GM19438 (cell line): ENCODE measurements at regions not wholly inside any gene's neighbourhood (a gene's known extent, or its start where the extent isn't known, plus 50 kb on each side); places are given as distances from the start of the nearest gene placed in this dataset.
"Not testable (repeated sequence)": the region's sequence is repeated elsewhere in the genome, so short reads cannot be mapped to it uniquely, and the experiment has no call there.

Source experiments
- ATAC-seq: cut with Tn5 transposase; IDR thresholded peaks from one replicate; pipeline ENCODE4 v1.9.1; 2021; ENCODE audit warnings: low read depth; ENCODE audit not compliant: unreplicated experiment

DNA sequence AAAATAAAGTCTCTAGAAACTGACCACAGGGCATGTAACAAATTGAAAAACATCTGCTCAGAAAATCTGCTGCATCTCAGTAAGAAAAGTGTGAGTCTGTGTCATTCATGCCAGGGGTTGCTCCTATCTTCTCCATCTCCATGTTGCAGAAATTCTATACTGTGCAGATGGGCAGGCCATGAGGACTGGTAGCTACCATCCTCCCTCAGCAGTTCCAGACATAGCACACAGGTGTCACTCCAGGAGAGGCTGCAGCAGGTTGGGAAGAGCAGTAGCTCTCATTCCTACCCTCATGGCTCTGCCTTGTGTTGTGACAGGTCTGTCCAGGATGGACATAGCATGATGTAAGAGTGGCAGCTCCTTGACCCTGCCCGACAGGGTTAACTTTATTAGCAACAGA lies 173.4 kb downstream of the NDUFS4 start:
- ATAC-seq = no peak

DNA sequence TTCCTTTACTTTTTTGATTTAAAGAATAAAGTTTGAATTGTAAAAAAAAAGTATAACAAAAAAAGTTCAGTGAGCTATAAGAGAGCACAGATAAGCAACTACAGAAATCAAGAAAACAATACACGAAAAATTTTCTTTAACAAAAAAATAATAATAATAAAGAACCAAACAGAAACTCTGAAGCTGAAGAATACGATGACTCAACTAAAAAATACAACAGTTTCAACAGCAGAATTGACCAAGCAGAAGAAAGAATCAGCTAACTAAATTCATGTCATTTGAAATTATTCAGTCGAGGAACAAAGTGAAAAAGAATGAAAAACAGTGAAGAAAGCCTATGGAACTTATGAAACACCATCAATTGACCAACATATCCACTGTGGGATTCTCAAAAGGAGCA lies 177.7 kb downstream of the NDUFS4 start:
- ATAC-seq = no peak

DNA sequence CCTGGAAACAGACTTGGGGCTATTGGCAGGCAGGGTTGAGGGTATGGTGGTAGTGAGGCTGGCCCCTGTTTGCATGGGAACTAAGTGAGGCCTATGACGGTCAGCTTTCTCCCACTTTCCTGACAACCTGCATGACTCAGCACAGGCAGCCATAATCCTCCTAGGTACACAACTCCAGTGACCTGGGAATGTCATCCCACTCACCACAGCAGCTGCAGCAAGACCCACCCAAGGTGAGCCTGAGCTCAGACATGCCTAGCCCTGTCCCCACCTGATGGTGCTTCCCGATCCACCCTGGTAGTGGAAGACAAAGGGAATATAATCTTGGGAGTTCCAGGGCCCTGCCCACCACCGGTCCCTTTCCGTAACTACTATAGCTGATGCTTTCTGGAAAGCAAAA lies 178.7 kb downstream of the NDUFS4 start:
- ATAC-seq = no peak

DNA sequence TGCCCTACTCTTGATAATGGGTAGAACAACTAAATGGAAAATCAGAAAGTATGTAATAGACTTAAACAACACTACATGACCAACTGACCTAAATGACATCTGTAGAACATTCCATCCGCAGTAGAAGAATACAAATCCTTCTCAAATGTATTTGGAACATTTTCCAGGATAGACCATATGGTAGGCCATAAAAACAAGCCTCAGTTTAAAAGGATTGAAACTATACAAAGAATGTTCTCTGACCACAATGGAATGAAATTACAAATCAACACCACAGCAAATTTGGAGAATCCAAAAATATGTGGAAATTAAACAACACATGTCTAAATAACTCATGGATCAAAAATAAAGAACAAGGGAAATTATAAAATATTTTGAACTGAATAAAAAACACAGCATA lies 189.2 kb downstream of the NDUFS4 start:
- no peak for ATAC-seq

DNA sequence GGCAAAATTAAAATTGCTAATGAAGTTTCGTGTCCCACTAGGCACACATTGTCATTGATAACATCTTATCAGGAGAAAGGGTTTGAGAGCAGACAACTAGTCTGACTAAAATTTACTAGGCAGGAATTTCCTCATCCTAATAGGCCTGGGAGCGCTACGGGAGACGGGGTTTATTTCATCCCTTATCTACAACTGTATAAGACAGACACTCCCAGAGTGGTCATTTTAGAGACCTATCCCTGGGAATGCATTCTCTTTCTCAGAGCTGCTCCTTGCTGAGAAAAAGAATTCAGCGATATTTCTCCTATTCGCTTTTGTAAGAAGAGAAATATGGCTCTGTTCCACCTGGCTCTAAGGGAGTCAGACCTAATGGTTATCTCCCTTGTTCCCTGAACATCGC lies 191.8 kb downstream of the NDUFS4 start:
- ATAC-seq = not testable (repeated sequence)

DNA sequence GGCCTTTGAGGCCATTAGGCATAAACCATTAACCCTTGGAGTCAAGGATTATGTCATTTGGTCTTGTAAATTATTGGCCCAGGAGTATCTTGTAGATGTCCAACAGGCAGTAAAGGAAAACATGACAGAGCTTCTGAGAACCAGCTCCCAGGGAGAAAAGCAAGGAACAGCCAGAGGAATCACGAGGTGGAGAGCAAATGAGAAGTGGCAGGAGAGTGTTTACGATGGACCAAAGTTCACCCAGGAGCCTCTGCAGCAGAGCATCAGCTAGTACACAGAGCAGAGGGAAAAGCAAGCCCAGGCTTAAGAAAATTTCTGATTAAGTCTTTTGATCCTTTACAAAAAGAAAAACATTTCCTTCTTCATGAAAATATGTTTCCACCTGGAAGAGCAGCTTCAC lies 206.2 kb downstream of the NDUFS4 start:
- ATAC-seq = no peak

DNA sequence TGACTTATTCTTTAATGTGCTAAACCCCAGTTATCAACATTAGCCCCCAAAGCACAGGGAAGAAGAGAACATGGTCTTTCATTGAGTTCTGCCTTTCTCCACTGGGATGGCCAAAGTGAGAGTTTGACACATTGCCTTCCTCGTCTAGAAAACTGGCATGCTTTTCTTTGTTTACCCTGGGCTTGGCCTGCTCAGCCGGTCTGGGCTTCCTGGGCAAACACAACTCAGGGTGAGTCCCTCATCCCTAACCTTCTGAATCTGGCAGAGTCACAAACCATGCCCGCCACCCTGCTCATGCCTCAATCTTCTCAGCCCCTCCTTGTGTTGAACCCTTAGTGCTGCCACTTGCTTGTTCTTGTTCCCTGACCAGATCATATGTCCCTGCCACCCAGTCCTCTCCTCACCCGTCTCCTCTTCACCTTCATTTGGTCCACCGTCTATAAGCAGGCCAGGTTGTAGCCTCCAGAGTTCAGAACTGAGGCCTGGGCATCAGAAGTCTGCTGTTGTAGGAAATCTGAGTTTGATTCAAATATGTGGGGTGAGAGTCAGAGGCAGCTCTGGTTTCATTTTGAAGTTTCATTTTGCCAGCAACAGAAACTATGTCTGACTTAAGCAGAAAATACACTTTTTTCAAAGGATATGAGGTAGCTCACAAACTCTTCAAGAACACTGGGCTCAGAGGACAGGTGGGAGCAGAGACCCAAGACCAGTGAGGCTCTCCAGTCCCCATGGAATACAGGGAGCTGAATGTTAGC lies 217.6 kb downstream of the NDUFS4 start:
- ATAC-seq = peak; percentile 66

DNA sequence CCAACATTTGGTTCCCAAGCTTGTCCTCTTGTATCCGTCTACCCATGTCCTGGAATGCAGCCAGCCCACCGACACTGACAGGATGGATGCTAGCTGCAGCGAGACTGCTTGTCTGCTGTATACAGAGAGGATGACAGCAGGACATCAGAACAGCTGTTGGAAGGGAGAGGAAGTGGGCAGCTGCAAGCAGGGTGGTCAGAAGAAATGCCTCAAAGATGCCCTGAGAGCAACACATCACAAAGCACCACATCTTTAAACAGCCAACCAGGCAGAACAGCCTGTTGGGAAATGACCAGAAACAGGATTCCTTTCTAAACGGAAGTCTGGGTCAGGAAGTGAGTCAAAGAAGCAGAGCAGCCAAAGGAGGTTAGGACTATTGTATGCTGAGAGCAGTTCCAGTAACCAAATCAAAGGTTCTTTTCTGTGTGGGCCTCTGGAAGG lies 219.1 kb downstream of the NDUFS4 start:
- peak; percentile 57 for ATAC-seq

DNA sequence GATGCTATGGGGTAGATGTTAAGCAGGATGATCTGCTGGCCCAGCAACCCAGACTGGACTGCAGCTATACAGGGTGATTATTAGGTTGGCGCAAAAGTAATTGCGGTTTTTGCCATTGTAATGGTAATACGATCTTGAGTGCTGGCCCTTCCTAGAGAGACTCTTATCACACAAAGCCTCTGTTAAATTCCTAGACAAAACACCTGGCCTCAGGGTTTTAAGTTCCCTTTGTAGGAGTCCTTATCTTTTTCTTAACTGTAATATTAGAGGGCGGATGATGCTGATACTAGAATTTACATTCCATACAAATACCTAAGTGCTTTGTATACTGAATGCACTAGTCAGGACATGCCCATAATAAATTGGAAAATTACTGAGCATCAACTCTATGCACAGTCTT lies 222.2 kb downstream of the NDUFS4 start:
- ATAC-seq = no peak

DNA sequence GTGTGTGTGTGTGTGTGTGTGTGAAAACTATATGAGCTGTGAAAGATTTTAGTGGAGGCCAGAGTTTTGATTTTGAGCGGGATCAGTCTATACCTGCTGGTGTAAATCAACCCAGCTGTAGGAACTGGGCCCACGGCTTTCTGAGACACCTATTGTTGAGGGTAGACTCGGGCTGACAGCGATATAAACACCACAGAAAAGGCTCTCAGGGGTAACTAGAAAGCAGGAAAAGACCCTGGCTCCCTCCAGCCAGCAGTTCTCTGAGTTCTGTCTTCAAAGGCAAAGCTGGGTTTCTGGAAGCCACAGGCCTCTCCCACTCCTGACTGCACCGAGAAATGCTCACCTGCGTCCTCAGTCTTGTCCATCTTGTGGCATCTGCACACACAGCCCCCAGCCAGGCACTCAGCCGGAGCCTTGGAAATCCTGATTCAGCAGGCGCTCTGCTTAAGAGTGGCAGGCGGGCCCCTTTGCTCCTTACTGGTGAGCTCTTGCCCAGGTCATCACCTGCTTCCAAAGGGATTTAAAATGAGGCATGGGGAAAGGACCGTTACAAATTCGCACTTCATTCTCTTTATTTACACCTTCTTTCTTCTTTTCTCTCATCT lies 223.3 kb downstream of the NDUFS4 start:
- ATAC-seq = no peak

DNA sequence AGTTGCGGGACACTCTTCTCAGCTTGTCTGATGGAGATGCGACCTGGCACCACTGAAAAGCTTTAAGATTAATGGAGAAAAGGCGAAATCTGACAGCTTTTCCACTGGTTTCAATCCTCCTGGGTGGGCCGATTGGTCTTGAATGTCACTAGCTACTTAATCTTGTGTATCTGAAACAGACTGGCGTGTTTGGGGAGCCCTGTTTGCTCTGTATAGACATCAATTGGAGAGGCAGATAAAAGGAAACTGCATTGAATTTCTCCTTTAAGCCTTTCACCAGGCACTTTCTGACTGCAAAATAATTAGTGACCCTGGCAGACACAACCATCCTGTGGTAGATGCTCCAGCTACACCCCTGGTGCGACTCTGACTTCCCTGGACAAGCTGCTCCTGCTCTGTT lies 224.2 kb downstream of the NDUFS4 start:
- no peak for ATAC-seq

DNA sequence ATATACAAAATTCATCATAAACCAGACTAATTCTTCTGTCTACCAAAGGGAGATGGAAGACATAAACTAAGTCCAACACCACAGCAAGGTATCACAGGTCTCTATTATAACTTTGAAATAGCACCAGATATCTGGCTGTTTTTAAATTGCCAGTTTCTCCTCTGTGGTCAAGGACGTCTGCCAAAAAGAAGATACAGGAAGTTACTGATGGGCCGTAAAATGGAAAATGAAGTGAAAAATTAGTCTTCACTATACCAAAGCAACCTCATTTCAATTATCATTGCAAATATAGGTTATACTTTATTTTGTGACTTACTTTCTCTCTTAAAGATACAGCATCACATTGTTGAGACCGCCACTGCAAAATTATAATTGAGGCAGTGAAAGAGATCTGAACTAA lies 225.5 kb downstream of the NDUFS4 start:
- ATAC-seq = no peak

DNA sequence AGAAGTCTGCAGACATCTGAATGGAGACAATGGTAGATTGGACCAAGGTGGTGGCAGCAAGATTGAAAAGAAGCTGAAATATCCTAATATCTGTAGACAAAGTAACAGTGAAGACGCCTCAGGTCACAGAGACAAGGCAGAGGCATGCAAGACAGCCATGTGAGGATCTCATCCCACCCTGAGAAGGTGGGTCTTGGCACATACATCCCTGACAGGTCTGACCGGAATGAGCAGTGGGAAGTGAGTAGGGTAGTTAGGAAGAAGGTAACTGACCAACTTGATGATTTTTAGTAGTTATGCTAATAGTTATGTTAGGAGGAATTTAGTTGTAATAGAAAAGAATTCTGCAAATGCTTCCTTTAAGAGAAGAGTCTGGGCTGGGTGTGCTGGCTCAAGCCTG lies 229.6 kb downstream of the NDUFS4 start:
- no peak for ATAC-seq

DNA sequence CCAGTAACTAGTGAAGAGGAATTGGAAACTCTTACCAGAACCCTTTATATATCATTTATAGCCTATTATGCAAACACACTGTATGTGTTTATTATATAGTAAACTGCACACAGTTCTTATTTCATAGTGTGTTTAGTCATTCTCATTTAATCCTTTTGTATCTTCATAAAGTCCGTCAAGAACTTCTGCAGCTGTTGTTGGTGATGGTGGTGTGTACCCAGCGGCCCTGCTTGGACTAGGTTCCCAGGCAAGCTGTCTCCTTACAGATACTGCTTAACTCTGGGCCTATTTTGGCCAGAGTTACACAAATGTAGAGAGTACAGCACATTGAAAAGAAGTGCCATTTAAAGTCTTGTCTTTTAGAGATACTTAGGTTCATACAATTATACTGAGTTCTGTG lies 231.9 kb downstream of the NDUFS4 start:
- no peak for ATAC-seq

DNA sequence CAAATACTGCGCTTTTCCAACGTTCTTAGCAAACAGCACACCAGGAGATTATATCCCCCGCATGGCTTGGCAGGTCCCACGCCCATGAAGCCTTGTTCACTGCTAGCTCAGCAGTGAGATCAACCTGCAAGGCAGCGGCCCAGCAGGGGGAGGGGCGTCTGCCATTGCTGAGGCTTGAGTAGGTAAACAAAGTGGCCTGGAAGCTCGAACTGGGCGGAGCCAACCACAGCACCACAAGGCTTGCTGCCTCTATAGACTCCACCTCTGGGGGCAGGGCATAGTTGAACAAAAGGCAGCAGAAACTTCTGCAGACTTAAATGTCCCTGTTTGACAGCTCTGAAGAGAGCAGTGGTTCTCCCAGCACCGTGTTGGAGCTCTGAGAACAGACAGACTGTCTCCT lies 239.2 kb downstream of the NDUFS4 start:
- ATAC-seq = not testable (repeated sequence)

DNA sequence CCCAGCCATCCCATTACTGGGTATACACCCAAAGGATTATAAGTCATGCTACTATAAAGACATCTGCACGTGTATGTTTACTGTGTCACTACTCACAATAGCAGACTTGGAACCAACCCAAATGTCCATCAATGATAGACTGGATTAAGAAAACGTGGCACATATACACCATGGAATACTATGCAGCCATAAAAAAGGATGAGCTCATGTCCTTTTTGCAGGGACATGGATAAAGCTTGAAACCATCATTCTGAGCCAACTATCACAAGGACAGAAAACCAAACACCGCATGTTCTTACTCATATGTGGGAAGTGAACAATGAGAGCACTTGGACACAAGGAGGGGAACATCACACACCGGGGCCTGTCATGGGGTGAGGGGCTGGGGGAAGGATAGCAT lies 248.0 kb downstream of the NDUFS4 start:
- ATAC-seq = not testable (repeated sequence)

DNA sequence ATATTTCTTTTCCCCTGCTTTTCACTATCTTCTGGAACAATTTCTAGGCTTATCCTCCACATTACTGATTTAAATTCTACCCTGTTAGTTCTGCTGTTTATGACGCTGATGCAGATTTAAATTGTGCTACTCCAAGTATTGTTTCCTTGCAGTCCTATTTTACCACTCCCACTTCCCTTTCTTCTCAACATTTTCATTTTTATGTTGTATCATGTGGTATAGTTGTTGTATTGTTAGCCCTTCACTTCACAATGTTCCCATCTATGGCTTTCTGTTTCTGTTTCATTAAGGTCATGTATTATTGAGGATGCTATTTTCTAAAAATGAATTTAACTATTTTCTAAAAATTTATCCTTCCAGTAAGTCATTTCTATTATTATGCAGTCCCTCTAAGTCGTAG lies 254.4 kb downstream of the NDUFS4 start:
- no peak for ATAC-seq

DNA sequence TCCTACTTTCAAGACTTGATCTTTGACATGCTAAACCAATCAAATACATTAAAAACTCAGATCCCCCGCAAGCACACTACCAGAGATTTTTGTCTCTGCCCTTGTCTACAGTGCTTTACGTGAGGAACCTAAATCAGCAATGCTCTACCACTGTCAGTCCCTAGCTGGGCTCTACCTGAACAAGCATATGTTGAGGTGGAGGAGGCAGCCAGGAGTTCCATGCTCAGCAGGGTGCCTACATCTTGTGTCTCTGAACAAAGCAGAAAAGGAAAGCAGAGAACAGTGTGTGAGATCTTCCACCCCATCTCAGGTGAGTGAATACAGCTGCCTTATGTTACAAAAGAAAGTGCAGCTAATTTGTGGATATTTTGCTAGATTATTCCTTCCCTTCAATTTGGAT lies 255.0 kb downstream of the NDUFS4 start:
- ATAC-seq = no peak

DNA sequence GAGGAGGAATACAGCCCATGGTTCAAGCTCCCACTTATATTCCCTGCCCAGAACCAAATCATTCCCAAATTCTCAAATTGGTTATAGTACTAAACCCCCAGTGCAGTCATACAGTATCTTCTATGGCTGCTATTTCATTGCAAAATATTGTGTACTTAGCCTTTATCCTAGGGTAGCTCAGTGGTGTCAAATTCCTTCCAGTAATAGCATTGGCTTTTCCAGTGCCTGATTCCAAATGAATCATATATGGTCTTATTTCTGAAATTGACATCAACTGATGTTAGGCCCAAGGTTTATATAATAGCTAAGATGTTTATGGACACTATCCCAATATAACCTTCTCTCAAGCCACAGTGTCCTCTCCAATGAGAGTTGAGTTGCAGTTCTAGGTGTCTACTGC lies 256.7 kb downstream of the NDUFS4 start:
- no peak for ATAC-seq

DNA sequence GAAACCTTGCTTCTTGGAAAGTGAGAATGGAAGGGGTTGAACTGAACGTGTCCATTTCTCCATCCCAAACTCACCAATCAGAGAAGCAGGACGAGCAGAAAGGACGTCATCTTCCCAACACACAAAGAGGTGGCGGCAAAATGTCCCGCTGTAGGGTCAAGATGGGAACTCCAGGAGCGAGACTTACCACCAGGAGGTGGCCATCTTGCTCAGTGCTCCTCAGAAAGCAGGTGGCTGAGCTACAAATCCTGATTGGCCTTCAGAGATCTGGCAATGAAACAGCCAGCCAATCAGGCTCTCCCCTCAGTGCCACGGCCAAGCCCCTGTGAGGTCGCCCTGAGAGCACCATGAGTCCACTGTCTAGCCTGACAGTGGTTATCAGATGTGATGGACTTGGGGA lies 259.0 kb downstream of the NDUFS4 start:
- ATAC-seq = no peak

DNA sequence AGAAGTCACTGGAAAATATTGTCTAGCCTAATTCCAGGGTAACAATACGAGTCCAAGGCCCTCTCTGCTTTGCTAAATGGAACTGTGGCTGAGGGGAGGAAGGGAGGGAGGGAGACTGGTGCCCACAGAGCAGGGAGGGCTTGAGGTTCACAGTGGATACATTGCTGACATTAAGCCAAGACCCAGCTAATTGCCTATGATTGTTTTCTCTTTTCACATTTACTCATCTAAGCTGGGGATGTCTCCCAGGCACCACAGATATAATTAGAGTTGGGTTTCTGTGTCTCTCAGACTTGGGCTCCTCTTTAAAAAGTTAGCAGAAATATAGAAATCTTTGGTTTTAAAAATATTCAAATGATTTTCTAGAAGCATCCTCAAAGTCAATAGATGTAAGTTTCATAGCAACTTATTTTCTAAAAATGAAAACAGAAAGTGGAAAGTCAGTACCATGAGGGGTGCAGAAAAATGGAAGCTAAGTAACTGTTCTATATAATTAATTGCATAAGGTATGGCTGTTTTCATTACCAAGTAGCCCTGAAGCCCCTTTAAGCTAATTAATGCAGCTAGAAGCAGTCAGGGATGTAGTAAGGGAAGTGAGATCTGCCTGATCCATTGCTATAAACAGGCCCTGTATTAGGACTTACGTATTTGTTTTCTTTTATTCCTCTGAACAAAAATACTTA lies 259.8 kb downstream of the NDUFS4 start:
- ATAC-seq = peak; percentile 57

DNA sequence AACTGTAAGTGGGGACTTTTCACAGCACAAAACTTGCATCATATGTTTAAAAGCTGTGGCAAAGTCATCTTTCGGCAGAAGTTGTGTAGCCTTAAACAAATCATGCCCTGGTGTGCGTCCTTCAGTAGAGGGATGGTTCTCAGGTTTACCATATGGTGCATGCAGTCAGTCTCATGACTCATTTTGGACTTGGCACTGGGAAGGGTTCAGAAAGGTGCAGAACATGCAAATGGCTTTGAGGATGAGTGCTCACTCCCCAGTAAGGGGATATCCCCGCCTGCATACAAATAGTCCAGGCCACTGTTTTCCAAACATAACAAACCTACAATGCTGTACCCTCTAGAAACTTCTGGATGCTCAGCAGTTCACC lies 260.3 kb downstream of the NDUFS4 start:
- ATAC-seq = peak; percentile 85
